Activated naive CD8-positive, alpha-beta T cell (primary cell): ENCODE measurements at regions not wholly inside any gene's neighbourhood (a gene's known extent, or its start where the extent isn't known, plus 50 kb on each side); places are given as distances from the start of the nearest gene placed in this dataset.
"Not testable (repeated sequence)": the region's sequence is repeated elsewhere in the genome, so short reads cannot be mapped to it uniquely, and the experiment has no call there.

ENCODE experiments used
- H3K27ac Mint-ChIP-seq: one replicate; pipeline ENCODE4 v1.8.0; 2021; ENCODE audit warnings: mixed read lengths
- H3K27me3 Mint-ChIP-seq: one replicate; pipeline ENCODE4 v1.8.0; 2021; ENCODE audit warnings: mixed read lengths
- H3K36me3 Mint-ChIP-seq: one replicate; pipeline ENCODE4 v1.8.0; 2021; ENCODE audit warnings: mixed read lengths
- H3K4me1 Mint-ChIP-seq: one replicate; pipeline ENCODE4 v1.8.0; 2021; ENCODE audit warnings: low read depth, mixed read lengths
- H3K4me3 Mint-ChIP-seq: one replicate; pipeline ENCODE4 v1.8.0; 2021; ENCODE audit warnings: mild to moderate bottlenecking, mixed read lengths
- H3K9me3 Mint-ChIP-seq: one replicate; pipeline ENCODE4 v1.8.0; 2021; ENCODE audit warnings: low read depth, mixed read lengths

DNA sequence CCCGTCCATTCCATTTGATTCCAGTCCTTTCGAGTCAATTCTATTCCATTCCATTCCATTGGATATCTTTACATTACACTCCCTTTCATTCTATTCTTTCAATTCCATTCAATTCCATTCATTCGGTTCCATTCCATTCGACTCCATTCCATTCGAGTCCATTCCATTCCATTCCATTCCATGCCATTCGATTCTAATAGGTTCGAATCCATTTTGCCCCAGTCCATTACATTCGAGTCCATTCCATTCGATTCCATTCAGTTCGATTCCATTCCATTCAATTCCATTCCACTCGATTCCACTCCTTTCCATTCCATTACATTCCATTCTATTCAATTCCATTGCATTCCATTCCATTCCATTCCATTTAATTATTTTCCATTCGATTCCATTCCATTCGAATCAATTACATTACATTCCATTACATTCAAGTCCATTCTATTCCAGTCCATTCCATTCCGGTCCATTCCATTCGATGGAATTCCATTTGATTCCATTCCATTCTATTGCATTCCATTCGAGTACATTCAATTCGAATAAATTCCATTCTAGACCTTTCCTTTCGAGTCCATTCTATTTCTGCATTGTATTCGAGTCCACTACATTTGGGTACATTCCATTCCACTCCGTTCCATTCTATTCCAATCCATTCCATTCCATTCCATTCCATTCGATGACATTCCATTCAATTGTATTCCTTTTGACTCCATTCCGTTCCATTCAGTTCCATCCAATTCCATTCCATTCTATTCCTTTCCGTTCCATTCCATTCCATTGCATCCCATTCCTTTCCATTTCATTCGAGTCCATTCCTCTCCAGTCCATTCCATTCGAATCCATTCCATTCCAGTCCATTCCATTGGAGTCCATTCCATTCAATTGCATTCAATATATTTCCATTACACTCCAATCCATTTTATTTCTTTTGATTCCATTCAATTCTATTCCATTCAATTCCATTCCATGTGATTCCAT lies 2604.8 kb upstream of the TPTE start:
- Mint-ChIP-seq H3K4me1 (no peaks in the 10 kb centered on the region), H3K9me3 (no peaks in the 10 kb centered on the region), H3K36me3 (peaks cover 35% of the 10 kb centered on the region), H3K4me3 (no peak overlapping the region), H3K27ac (no peak overlapping the region), H3K27me3 (no peaks in the 10 kb centered on the region)

DNA sequence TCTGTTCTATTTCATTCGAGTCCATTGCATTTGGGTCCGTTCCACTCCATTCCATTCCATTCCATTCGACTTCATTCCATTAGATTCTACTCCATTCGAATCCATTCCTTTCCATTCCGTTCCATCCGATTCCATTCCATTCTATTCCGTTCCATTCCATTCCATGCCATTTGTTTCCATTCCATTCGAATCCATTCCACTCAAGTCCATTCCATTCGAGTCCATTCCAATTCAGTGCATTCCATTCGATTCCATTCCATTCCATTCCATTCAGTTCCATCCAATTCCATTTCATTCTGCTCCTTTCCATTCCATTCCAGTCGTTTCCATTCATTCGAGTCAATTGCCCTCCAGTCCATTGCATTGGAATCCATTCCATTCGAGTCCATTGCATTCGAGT lies 2603.7 kb upstream of the TPTE start:
- Mint-ChIP-seq H3K9me3 (no peaks in the 10 kb centered on the region), H3K4me3 (no peak overlapping the region), H3K36me3 (peaks cover 46% of the 10 kb centered on the region), H3K4me1 (no peaks in the 10 kb centered on the region), H3K27me3 (no peaks in the 10 kb centered on the region), H3K27ac (no peak overlapping the region)

DNA sequence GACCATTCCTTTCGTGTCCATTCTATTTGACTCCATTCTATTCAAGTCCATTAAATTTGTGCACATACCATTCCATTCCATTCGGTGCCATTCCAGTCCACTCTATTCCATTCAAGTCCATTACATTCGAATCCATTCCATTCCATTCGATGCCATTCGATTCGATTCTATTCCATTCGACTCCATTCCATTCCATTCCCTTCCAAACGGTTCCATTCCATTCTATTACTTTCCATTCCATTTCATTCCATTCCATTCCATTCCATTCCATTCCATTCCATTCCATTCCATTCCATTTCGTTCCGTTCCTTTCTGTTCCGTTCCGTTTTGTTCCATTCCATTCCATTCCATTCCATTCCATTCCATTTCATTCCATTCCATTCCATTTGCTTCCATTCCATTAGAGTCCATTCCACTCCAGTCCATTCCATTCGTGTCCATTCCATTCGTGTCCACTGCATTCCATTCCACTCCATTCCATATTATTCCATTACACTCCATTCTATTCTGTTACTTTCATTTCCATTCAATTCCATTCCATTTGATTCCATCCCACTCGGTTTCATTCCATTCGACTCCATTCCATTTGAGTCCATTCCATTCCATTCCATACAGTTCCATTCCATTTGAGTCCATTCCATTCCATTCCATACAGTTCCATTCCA lies 2595.3 kb upstream of the TPTE start:
- not testable (repeated sequence) for H3K9me3 Mint-ChIP-seq, H3K27ac Mint-ChIP-seq, H3K4me3 Mint-ChIP-seq, H3K4me1 Mint-ChIP-seq, H3K27me3 Mint-ChIP-seq
- peaks cover 82% of the 10 kb centered on the region for H3K36me3 Mint-ChIP-seq

DNA sequence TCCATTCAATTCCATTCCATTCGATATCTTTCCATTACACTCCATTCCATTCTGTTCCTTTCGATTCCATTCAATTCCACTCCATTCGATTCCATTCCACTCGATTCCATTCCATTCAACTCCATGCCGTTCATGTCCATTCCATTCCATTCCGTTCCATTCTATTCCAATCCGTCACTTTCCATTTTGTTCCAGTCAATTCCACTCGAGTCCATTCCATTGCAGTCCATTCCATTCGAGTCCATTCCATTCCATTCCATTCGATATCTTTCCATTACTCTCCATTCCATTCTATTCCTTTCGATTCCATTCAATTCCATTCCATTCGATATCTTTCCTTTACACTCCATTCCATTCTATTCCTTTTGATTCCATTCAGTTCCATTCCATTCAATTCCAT lies 2592.9 kb upstream of the TPTE start:
- H3K27ac Mint-ChIP-seq, H3K4me1 Mint-ChIP-seq, H3K27me3 Mint-ChIP-seq, H3K4me3 Mint-ChIP-seq: not testable (repeated sequence)
- peaks cover 80% of the 10 kb centered on the region for H3K36me3 Mint-ChIP-seq
- H3K9me3 Mint-ChIP-seq: peaks cover 34% of the 10 kb centered on the region

DNA sequence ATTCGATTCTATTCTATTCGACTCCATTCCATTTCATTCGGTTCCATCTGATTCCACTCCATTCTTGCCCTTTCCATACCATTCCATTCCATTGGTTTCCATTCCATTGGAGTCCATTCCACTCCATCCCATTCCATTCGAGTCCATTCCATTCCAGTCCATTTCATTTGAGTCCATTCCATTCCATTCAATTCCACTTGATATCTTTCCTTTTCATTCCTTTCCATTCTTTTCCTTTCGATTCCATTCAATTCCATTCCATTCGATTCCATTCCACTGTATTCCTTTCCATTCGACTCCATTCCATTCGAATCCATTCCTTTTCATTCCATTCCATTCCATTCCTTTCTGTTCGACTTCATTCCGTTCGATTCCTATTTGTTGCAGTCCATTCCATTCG lies 2591.8 kb upstream of the TPTE start:
- H3K4me3 Mint-ChIP-seq, H3K27ac Mint-ChIP-seq, H3K27me3 Mint-ChIP-seq, H3K4me1 Mint-ChIP-seq: not testable (repeated sequence)
- Mint-ChIP-seq H3K9me3 (peaks cover 44% of the 10 kb centered on the region), H3K36me3 (peaks cover 80% of the 10 kb centered on the region)

DNA sequence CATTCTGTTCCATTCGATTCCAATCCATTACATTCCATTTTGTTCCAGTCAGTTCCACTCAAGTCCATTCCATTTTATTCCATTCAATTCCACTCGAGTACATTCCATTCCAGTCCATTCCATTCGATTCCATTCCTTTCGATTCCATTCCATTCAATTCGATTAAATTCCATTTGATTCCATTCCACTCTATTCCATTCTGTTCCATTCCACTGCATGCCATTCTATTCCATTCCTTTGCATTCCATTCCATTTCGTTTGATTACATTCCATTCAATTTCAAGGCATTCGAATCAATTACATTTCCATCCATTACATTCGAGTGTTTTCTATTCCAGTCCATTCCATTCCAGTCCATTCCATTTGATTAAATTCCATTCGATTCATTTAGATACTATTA lies 2590.9 kb upstream of the TPTE start:
- not testable (repeated sequence) for H3K4me3 Mint-ChIP-seq, H3K27me3 Mint-ChIP-seq

DNA sequence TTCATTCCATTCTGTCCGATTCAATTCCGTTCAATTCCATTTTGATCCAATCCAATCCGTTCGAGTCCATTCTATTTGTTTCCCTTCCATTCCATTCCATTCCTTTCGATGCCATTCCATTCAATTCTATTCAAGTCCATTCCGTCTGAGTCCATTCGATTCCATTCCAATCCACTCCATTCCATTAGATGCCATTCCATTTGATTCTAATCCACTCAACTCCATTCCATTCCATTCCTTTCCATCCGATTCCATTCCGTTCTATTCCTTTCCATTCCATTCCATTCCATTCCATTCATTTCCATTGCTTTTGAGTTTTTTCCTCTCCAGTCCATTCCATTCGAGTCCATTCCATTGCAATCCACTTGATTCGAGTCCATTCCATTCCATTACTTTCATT lies 2589.3 kb upstream of the TPTE start:
- H3K9me3 Mint-ChIP-seq: peaks cover 68% of the 10 kb centered on the region
- H3K4me3 Mint-ChIP-seq, H3K4me1 Mint-ChIP-seq, H3K27me3 Mint-ChIP-seq, H3K27ac Mint-ChIP-seq: not testable (repeated sequence)
- H3K36me3 Mint-ChIP-seq: peaks cover 79% of the 10 kb centered on the region

More for the DNA sequence above, 2590.9 kb upstream of the TPTE start:
- H3K4me1 Mint-ChIP-seq, H3K27ac Mint-ChIP-seq: not testable (repeated sequence)
- Mint-ChIP-seq H3K36me3 (peaks cover 79% of the 10 kb centered on the region), H3K9me3 (peaks cover 53% of the 10 kb centered on the region)

DNA sequence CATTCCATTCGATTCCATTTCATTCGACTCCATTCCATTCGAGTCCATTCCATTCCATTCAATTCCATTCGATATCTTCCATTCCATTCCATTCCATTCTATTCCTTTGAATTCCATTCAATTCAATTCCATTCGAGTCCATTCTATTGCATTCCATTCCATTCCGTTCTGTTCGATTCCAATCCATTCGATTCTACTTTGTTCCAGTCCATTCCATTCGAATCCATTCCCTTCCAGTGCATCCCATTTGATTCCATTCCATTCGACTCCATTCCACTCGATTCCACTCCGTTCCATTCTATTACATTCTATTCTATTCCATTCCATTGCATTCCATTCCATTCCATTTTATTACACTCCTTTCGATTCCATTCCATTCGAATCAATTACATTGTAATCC lies 2588.5 kb upstream of the TPTE start:
- not testable (repeated sequence) for H3K4me3 Mint-ChIP-seq, H3K4me1 Mint-ChIP-seq, H3K27me3 Mint-ChIP-seq, H3K27ac Mint-ChIP-seq
- H3K9me3 Mint-ChIP-seq: peaks cover 75% of the 10 kb centered on the region
- peaks cover 79% of the 10 kb centered on the region for H3K36me3 Mint-ChIP-seq

DNA sequence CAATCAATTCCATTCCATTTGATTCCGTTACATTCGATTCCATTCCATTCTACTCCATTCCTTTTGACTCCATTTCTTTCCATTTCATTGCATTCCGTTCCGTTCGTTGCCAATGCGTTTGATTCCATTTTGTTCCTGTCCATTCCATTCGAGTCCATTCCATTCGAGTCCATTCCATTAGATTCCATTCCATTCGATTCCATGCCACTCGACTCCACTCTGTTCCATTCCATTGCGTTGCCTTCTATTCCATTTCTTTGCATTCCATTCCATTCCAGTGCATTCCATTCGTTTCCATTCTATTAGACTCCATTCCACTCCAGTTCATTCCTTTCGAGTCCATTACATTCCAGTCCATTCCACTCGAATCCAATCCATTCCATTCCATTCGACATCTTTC lies 2587.5 kb upstream of the TPTE start:
- Mint-ChIP-seq H3K4me1 (no peaks in the 10 kb centered on the region), H3K36me3 (peaks cover 77% of the 10 kb centered on the region), H3K27me3 (no peaks in the 10 kb centered on the region), H3K4me3 (no peak overlapping the region), H3K9me3 (peaks cover 85% of the 10 kb centered on the region), H3K27ac (no peak overlapping the region)

DNA sequence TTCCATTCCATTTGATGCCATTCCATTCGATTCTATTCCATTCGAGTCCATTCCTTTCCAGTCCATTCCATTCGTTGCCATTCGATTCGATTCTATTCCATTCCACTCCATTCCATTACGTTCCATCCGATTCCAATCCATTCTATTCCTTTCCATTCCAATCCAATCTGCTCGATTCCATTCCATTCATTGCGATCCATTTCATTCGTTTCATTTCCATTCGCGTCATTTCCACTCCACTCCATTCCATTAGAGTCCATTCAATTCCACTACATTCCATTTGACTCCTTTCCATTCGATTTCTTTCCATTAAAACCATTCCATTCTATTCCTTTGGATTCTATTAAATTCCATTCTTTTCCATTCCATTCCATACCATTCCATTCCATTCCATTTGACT lies 2584.1 kb upstream of the TPTE start:
- not testable (repeated sequence) for H3K4me3 Mint-ChIP-seq, H3K4me1 Mint-ChIP-seq, H3K27me3 Mint-ChIP-seq, H3K27ac Mint-ChIP-seq
- Mint-ChIP-seq H3K36me3 (peaks cover 85% of the 10 kb centered on the region), H3K9me3 (peaks cover 97% of the 10 kb centered on the region)

DNA sequence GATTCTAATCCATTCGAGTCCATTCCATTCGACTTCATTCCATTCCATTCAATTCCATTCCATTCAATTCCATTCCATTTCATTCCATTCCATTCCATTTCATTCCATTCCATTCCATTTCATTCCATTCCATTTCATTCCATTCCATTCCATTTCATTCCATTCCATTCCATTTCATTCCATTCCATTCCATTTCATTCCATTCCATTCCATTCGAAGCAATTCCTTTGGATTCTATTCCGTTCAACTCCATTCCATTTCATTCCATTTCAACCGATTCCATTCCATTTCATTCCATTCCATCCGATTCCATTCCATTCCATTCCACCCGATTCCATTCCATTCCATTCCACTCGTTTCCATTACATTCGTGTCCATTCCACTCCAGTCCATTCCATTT lies 2583.2 kb upstream of the TPTE start:
- H3K4me1 Mint-ChIP-seq, H3K27ac Mint-ChIP-seq, H3K27me3 Mint-ChIP-seq, H3K4me3 Mint-ChIP-seq: not testable (repeated sequence)
- H3K9me3 Mint-ChIP-seq: peaks cover 97% of the 10 kb centered on the region
- H3K36me3 Mint-ChIP-seq: peaks cover 83% of the 10 kb centered on the region

DNA sequence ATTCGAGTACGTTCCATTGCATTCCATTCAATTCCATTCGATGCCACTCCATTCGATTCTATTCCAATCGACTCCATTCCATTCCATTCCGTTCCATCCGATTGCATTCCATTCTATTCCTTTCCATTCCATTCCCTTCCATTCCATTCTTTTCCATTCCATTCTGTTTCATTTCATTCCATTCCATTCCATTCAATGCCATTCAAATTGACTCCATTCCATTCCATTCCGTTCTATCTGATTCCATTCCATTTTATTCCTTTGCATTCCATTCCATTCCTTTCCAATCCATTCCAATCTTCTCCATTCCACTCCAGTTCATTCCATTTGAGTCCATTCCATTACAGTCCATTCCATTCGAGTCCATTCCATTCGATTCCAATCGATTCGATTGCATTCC lies 2580.0 kb upstream of the TPTE start:
- not testable (repeated sequence) for H3K27ac Mint-ChIP-seq, H3K27me3 Mint-ChIP-seq, H3K4me3 Mint-ChIP-seq, H3K4me1 Mint-ChIP-seq
- Mint-ChIP-seq H3K9me3 (peaks cover 98% of the 10 kb centered on the region), H3K36me3 (peaks cover 80% of the 10 kb centered on the region)

DNA sequence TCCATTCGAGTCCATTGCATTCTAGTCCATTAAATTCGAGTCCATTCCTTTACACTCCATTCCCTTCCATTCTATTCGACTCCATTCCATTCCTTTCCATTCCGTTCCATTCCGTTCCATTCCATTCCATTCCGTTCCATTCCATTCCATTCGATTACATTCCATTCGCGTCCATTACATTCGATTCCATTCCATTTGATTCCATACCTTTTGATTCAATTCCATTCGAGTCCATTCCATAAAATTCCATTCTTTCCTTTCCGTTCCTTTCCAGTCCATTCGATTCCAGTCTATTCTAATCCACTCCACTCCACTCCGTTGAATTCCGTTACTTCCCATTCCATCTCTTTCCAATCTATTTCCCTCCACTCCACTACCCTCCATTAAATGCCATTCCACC lies 2579.2 kb upstream of the TPTE start:
- H3K36me3 Mint-ChIP-seq: peaks cover 79% of the 10 kb centered on the region
- peaks cover 98% of the 10 kb centered on the region for H3K9me3 Mint-ChIP-seq
- H3K4me1 Mint-ChIP-seq, H3K27me3 Mint-ChIP-seq, H3K27ac Mint-ChIP-seq, H3K4me3 Mint-ChIP-seq: not testable (repeated sequence)

DNA sequence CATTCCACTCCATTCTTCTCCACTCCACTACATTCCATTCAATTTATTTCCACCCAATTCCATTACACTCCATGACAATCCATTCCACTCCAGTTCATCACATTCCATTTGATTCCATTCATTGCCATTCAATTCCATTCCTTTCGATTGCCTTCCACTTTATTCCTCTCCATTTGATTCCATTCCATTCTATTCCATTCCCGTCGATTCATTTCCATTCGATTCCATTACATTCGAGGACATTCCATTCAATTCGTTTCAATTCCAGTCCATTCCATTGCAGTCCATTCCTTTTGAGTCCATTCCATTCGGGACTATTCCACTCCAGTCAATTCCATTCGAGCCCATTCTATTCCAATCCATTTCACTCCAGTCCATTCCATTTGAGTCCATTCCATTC lies 2577.8 kb upstream of the TPTE start:
- Mint-ChIP-seq H3K36me3 (peaks cover 76% of the 10 kb centered on the region), H3K9me3 (peaks cover 95% of the 10 kb centered on the region)
- not testable (repeated sequence) for H3K27ac Mint-ChIP-seq, H3K4me1 Mint-ChIP-seq, H3K27me3 Mint-ChIP-seq, H3K4me3 Mint-ChIP-seq

DNA sequence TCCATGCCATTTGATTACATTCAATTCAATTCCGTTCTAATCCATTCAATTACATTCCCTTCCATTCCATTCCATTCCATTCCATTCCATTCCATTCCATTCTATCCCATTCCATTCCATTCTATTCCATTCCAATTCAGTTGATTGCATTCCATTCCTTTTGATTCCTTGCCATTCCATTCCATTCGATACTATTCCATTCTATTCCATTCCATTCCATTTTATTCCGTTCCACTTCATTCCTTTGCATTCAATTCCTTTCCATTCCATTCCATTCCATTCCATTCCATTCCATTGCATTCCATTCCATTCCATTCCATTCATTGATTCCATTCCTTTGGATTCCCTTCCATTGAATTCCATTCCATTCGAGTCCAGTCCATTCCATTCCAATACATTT lies 2574.0 kb upstream of the TPTE start:
- H3K36me3 Mint-ChIP-seq: peaks cover 70% of the 10 kb centered on the region
- no peaks in the 10 kb centered on the region for H3K4me1 Mint-ChIP-seq
- H3K27me3 Mint-ChIP-seq: no peaks in the 10 kb centered on the region
- peaks cover 95% of the 10 kb centered on the region for H3K9me3 Mint-ChIP-seq
- H3K4me3 Mint-ChIP-seq: no peak overlapping the region
- H3K27ac Mint-ChIP-seq: no peak overlapping the region

DNA sequence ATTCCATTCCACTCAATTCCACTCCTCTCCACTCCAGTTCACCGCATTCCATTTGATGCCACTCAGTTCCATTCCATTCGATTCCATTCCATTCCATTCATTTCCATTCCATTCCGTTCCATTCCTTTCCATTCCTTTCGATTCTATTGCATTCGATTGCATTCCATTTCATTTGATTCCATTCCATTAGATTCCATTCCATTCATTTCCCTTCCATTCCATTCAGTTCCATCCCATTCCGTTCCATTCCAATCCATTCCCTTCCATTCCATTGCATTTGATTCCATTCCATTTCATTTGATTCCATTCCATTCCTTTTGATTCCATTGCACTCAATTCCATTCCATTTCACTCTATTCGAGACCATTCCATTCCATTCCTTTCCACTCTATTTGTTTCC lies 2572.7 kb upstream of the TPTE start:
- H3K27ac Mint-ChIP-seq, H3K4me1 Mint-ChIP-seq, H3K4me3 Mint-ChIP-seq, H3K27me3 Mint-ChIP-seq: not testable (repeated sequence)
- peaks cover 96% of the 10 kb centered on the region for H3K9me3 Mint-ChIP-seq
- H3K36me3 Mint-ChIP-seq: peaks cover 71% of the 10 kb centered on the region
